ENCODE measurements at regions not wholly inside any gene's neighbourhood (a gene's known extent, or its start where the extent isn't known, plus 50 kb on each side); places are given as distances from the start of the nearest gene placed in this dataset.

DNA sequence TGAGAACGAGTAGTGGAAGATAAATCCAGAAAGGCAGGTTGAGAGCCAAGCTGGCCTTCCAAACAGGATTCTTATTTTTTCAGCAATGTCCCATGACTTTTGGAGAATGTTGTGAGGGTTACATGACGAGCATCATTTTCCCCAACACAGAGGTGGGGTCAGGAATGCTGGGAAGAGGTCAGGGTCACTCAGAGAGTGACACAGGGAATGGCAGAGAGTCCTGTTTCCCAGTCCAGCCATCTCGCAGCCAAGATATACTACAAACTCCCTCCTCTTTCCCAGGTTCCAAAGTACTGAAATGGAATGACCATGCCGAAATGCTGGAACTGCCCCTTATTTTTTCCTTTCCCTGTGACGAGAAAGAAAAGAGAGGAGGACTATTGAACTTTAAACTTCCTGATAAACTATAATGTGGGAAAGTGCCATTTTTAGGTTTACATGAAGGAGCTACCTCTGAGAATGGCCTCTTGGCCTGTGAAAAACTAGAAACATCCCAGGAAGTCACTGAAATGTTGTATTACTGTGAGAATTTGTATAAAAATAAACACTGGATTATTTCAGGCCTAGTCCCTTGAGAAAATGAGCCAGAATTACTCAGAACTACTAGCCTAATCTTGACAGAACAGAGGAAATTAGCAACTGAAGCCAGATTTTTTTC is 420.4 kb downstream of the CETN3 start:
- DNase-seq (ENCODE audit: low spot score) = no peak

DNA sequence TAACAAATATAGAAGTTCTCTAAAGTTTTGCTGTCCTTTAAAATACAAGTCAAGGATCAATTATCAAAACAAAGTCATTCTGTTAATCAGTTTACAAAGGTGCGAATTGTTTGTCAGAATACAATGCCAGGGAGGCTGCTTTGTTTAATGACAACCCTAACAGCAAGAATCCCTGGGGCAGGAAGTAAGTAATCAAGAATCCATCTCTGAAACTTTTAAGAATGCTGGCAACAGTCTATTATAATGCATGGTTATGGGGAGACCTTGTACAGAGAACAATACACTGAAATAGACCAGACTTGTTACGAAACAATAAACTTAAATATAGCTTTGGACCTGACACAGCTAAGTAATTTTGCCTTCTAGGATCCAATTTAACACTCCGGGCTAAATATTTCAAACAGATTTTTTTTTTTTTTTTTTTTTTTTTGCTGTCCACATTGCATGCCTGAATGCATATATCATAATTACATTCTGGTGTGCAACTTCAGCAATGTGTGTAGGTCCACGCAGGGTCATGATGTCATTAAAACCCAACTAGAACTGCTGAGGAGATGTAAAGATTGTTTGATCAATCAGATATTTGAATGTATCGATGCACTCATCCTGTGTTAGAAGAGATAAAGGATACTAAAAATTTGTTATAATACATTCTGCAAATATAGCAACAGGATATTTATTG is 421.3 kb downstream of the CETN3 start:
- no peak for DNase-seq (ENCODE audit: low spot score)

DNA sequence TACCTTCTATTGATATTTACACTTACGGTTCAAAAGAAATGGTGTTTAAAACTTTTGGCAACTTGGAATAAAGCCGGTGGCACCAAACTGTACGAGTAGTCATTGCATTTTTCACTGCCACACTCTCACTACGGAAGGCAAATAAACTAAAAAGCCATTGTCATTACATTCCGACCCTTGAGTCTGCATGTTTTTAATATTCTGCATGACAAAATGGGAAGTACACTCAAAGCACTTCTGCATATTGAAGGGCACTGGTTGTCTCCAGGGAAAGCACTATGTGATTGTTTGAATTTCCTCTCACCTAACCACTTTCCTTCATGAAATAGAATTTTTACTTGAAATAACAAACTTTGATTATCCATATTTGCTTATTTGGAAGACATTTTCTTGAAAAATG is 426.3 kb downstream of the CETN3 start:
- no peak for DNase-seq (ENCODE audit: low spot score)

DNA sequence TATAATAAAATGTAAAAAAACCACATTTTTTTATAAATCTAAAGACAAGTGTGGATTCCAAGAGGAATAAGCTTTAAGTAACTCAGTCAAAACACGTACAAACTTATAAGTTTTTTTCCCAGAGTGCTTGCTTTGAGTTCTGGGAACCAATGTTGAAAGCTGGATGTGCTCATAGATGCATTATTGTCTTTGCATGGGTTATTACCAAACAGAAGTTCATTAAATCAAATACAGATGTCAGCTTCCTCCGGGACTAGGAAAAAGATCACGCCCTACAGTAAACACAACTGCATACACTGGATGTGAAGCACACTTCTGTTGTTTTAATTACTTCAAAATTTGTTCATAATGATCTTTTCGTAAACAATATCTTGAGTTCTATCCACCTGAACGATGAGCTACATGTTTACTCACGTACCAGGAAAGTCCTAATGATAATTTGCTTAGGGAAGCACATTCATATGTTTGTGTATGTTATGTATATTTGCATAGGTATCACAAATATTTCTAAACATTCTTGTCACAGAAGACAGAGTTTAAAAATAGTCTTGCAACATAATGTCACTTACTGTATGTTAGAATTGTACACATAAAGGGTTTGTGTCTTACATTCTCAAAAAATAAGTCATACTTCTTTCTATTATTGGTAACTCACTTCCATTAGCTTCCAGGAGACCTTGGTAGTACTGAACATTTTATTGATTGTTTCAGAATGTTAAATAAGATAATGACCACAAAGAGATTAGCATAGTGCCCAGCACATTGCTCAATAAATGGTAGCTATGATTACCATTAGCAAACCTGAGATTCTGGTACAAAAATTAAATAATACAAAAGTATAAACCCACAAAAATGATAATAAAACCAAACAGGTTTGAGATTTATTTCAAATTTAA is 427.4 kb downstream of the CETN3 start:
- DNase-seq (ENCODE audit: low spot score) = no peak

DNA sequence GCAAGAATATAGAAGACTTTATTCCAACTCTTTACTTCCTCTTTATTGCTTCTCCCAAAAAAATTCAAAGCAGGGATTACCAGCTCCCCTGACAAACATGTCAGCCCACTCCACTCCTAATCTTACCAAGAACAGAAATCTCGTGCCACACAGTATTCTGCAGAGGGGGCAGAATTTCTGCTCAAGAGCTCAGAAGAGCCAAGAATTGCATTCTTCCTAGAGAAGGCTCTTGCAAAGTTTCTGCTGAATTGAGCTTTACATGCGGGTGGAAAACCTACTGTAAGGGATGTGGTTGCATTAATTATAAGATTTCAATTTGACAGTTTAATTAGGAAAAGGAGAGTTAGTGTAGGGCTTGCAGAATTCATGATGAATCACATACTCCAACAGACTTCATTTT is 428.5 kb downstream of the CETN3 start:
- no peak for DNase-seq (ENCODE audit: low spot score)

DNA sequence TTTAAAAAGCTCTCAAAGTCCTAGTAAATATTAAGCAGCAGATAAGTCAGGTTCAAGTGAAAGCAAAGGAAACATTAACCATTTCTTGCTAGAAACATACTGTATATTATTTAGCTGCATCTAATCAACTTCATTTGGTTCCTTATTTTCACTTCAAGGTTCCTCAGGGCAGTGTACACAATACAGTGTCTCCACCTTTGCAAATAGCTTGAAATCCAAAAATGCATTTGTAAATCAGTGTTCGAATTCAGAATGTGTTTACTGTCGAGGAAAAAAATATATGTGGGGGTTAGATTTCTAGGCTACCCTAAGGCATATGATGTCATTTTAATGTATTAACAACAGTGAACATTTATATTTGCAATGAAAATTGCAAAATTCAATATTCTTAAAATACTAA is 436.0 kb downstream of the CETN3 start:
- no peak for DNase-seq (ENCODE audit: low spot score)

DNA sequence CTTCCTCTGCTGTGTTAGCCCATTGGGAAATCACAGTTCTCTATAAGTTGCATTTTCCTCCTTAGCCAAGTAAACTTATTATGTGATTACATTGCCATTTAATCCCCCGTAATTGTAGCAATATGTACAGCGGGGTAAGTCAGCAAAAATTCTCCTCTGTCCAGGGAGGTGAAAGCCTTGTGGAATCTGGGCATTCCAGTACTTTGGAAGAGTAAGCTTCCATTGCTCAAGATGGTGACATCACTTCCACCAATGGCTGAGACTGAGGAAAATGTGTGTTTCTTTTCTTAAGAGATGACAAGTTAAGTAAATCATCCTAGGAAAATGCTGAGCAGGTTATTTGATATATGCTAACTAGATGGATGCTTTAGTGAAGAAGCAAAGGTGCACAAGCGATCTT is 436.7 kb downstream of the CETN3 start:
- DNase-seq (ENCODE audit: low spot score) = no peak

DNA sequence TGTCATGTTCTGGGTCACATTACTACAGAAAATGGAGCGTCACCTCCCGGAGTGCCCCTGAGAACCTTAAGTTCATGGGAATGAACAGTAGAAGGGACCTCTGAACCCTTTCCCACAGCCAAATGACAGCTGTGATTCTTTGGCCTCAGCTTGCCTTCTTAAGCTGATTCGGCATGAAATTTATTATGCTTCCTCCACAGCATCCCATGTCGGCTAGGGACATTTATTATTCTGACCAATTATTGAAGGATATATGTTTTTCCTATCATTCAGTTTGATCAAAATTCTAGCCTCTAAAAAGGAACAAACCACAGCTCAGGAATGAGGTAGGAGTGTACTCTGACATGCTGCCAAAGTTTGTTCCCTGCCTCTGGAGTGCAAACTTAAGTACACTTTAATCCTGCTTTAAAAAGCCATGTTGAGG is 440.6 kb downstream of the CETN3 start:
- no peak for DNase-seq (ENCODE audit: low spot score)

DNA sequence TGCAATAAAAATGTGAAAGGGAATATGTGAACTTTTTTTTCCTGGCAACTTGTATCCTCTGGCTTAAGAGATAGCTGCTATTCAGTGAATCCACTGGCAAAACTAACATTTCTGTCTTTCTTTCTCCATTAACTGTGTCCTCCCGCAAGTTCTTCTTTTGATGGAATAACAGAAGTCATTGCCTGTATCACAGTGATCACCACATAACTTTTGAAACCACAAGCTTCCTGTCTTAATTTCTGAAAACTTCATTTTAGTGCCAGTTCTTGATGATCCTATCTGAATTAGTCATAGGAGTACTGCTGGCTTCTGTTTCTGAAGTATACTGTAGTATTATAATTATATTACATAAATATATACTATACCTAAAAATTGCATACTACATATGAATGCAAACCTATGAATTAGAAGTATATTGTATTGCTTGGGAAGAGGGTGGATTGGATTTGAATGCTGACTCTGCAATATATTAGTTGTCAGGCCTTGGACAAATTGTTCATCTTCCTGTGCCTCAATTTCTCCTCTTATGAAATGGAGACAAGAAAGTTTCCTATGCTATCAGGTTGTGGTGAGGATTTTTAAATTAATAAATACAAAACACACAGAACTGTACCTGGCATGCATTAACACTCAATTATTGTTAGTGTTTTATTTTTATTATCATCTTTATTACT is 441.6 kb downstream of the CETN3 start:
- no peak for DNase-seq (ENCODE audit: low spot score)

DNA sequence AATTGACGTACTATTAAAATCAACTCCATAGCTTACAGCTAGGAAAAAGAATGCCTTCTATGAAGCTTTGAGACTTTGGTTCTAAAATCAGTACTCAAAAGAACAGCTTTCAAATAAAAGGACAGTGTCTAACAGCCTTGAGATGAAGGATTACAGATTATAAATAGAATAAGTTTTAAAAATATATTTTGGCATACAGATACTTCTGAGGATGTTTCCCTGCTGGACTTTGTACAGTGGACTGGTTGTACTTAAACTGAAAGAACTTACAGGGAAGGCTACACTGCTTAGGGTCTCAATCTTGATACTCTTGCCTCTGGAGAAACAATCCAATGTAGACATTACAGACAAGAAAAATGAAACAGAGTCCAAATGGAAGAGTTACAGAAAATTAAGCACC is 452.7 kb downstream of the CETN3 start:
- DNase-seq (ENCODE audit: low spot score) = no peak

DNA sequence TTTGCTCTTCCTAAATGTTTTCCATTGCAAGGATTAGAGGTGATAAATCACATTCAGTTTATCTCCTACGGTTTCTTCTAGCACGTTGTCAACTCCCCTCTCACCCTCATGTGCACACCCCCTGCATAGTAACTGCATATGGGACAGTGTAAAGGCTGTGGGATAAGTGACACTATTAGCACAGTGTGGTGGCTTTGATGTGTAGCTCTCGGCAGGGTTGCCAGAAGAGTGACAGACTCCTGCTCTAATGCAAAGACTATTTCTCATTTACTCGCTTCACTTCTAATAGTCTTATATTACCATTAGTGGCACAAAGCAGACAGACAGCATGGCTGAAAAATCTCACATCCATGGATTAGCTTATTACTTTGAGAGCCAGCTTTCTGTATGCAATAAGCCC is 454.6 kb downstream of the CETN3 start:
- DNase-seq (ENCODE audit: low spot score) = no peak

DNA sequence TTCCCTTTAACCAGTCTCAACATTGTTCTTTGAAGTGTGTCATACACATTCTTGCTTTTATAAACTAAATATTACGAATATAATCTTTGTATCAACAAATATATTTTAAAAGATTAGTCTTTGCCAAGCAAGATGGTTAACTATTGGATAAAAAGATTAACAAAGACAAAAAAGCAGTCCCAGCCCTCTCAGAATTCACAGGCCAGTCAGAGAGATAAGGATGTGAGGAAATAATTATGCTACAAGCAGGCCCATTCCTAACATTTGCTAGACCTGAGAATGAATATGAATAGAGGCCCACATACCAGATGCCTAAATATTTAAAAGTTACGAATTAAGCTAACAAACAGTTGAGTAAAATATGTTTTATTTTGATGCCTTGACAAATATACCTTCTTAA is 457.7 kb downstream of the CETN3 start:
- no peak for DNase-seq (ENCODE audit: low spot score)

DNA sequence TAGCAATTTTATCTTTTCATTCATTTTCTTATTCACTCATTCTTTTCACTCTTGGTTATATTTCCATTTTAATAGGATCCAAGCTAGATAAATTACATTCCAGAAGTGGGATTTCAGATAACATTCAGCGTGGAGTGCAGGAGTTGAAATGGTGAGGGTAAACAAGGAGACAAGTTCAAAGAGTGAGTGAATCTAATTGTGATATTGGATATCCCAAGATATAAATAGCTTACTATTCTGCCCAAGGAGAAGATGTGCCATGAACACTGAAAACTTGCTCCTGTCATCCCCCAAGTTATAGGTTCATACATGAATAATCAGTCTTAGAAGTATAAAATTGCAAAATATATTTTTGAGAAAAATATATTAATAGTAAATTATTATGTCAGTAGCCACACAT is 459.3 kb downstream of the CETN3 start:
- DNase-seq (ENCODE audit: low spot score) = no peak

DNA sequence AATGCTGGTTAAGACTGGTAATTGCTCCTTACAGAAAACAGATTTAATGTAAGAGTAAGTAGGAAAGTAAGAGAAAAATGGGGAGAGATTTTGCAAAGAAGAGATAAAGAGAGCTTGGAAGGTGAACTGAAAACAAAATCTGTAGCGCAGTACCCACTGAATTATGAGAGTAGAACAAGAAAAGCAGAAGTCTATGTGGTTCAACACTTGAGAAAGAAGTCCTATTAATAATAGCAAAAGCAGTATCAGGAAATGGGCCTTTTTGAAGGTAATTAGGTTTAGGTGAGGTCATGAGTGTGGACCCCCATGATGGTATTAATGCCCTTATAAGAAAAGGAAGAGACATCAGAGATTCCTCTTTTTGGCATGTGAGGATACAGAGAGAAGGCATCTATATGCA is 460.6 kb downstream of the CETN3 start:
- DNase-seq (ENCODE audit: low spot score) = no peak

DNA sequence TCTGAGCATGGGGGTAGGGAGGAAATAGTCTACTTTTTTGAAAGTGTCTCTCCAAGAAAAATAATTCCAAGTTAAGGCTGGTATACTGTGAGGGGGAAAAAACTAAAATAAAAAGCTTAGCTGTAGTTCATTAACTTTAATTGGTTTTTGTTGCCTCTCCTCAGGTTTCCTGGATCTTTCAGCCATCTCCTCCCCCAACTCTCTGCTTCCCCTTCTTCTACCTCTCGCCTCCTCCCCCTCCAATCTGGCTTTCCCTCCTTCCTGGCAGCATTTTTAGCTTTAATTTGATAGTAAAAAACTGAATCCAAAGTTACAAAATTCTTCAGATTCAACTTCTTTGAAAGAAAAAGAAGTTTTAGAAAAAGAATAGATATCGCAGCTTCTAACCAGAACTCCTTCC is 462.6 kb downstream of the CETN3 start:
- DNase-seq (ENCODE audit: low spot score) = no peak

DNA sequence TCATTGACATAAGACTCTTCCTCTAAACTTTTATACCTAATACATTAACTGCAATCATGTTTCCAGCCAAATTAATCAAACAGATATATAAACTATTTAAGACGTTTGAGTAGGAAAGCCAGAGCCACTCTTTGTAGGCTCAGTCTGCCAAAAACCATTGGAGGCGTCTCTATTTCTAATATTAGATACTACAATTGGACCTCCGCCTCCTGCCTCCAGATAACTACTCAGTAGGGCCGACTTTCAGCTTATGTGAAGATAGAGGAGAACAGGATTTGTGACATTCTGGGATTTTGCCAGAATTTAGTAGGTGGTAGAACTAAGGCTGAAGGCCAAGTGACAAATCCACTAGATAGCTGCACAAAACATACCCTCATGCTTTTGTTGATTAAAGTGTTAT is 463.0 kb downstream of the CETN3 start:
- DNase-seq (ENCODE audit: low spot score) = no peak

DNA sequence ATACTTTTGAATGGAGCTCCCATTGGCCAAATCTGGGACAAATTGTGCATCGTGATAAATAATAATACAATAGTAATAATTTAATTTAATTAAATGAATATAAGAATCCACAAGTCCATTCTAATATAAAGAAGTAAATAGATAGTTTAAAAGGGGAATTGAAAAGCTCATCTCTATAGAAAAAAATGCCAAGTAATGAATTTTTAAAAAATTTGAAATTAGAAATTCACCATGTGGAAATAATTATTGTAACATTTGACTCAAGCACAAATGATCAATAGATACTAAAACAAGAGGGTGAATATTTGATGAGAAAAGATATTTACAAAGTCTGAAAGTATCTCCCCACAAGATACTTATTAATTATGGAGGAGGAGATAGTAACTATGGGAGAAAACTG is 467.4 kb downstream of the CETN3 start:
- no peak for DNase-seq (ENCODE audit: low spot score)

DNA sequence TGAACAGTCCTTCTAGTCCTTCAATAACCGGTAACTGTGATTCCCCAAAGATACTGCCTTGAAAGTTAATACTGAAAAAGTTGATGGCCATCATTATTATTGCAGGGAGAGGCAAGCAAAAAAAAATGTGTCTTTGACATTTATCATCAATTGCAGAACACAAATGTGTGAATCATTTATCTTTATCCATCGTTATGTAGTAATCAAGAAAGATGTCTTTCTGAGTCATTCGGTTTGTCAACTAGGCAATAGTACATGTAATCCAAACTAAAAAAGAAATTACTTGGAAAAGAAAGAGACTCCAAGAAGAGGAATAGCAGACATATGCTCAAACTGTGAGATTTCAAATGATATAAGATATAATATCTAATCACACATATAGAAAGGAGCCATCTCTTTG is 473.0 kb downstream of the CETN3 start:
- no peak for DNase-seq (ENCODE audit: low spot score)

DNA sequence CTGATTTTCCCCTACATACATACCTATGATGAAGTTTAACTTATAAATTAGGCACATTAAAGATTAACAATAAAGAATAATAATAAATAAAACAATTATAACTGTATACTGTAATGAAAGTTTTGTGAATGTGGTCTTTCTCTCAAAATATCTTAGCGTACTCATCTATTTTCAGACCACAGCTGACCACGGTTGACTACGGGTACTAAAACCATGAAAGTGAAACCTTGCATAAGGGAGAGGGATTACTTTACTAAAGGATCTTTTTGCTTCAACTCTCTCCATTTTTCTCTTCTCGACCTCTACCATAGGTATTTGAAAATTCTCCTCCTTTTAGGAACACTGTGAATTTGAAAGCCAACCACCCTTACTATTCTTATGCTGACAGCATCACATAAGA is 475.5 kb downstream of the CETN3 start:
- no peak for DNase-seq (ENCODE audit: low spot score)

DNA sequence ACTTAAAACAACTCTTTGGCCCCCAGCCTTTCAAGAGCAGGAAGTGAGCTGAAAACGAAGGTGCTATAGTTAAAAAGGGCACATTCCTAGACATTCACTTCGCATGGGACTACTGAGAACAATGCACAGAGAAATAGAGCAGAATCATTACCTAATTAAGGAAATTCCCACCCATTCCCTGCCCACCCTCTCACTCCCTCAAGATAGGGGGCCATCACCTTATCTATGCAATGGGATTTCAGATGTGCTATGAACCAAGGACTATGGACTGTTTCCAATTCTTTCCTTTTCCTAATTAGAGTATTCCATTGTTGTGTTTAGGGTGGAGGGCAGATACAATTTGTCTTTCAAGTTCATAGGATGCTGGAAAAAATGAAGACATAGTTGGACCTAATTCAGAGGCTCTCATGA is 476.8 kb downstream of the CETN3 start:
- DNase-seq (ENCODE audit: low spot score) = no peak

DNA sequence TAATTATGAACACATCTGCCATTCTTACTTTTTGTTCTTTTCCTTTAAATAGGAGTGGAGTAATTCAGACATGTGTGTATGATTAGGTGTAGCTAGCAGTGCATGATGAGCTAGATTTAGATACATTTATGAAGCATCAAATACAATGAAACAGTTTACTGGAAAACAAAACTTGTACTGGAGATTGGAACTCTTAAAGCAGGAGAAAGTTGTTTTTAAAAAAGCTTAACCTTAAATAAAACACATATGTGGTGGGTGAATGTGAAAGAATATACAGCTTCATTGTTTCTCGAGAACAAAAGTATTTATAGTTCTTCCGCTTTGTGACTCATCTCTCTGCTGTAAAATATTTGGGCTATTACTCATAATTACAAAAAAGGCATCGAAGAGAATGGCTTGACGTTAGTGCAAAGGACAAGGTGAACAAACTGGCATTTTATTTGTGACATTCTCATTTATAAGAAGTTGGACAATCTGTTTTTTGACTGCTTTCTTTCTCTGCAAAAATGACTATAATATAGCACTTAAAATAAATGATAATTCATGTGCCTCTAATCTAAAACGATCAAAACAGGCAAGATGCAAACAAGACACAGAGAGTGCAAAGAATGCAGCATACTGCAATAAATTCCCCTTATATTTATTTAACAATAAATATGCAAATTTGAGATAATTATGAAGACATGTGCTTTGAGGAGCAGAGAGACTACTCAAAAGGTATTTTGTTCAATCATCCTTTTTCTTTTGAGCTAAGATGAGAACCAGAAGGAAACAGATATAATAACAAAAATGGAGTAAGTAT is 478.8 kb downstream of the CETN3 start:
- no peak for DNase-seq (ENCODE audit: low spot score)

DNA sequence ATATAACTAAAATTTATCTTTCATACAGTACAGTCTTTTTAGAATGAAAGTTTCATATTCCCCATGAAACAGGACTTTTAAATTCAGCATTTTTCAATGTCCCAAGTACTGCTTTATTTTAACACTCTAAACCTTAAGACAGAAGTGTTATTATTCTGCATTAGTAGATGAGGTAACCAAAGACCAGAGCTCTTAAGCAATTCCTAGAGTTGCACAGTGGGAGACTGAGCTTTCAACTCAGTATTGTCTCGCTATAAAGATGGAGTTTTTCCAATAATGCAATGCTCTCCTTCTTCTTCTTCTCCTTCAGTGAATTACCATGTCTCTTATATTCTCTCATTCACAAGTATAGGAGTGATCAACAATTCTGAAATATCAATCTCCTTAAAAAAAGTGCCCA is 479.7 kb downstream of the CETN3 start:
- no peak for DNase-seq (ENCODE audit: low spot score)

Measured in hematopoietic multipotent progenitor cell treated with erythropoietin and hydrocortisone succinate and interleukin-3 and kit ligand, for 17 days (in vitro differentiated cells).